ENCODE measurements at regions not wholly inside any gene's neighbourhood (a gene's known extent, or its start where the extent isn't known, plus 50 kb on each side); places are given as distances from the start of the nearest gene placed in this dataset.

- H3K36me3 ChIP-seq (ENCODE audit: control insufficient read depth, low read length), result no peaks in the 10 kb centered on the region
- no peaks in the 10 kb centered on the region for H3K9me2 ChIP-seq (replicated peaks; ENCODE audit: control insufficient read depth, low read length)
- TF ChIP-seq CTCF (IDR thresholded peaks at IDR 0.05; ENCODE audit: low read depth, low read length, poor library complexity, severe bottlenecking), result no peak
- no peak for TF ChIP-seq EZH2phosphoT487 (IDR thresholded peaks at IDR 0.05; ENCODE audit: borderline replicate concordance, low read length)
- H3K9me3 ChIP-seq (ENCODE audit: control insufficient read depth, insufficient read depth, low read length), result no peaks in the 10 kb centered on the region; the same call in 1 of the 2 replicates
- no peak overlapping the region for H3K4me3 ChIP-seq (ENCODE audit: low read length)
- no peaks in the 10 kb centered on the region for H3K79me2 ChIP-seq (ENCODE audit: control insufficient read depth, low read length)
- H3K4me2 ChIP-seq (ENCODE audit: low read length), result no peak overlapping the region
- no peaks in the 10 kb centered on the region for H4K20me1 ChIP-seq (ENCODE audit: control insufficient read depth, insufficient read depth, low read depth, low read length)
- no peaks in the 10 kb centered on the region for H3F3A ChIP-seq (ENCODE audit: control insufficient read depth, insufficient read depth)
- no peaks in the 10 kb centered on the region for H3K4me1 ChIP-seq (ENCODE audit: control insufficient read depth, low read length)
- H3K27ac ChIP-seq (ENCODE audit: low read depth, low read length), result no peak overlapping the region
- no peaks in the 10 kb centered on the region for H3K27me3 ChIP-seq (ENCODE audit: control insufficient read depth, low read length)
Observed at GRCh38 chr13:89514534-89515312, 1832.8 kb upstream of the MIR17HG start.

- no peaks in the 10 kb centered on the region for H3K79me2 ChIP-seq (ENCODE audit: control insufficient read depth, low read length)
- TF ChIP-seq EZH2phosphoT487 (IDR thresholded peaks at IDR 0.05; ENCODE audit: borderline replicate concordance, low read length), result no peak
- TF ChIP-seq CTCF (IDR thresholded peaks at IDR 0.05; ENCODE audit: low read depth, low read length, poor library complexity, severe bottlenecking), result no peak
- H4K20me1 ChIP-seq (ENCODE audit: control insufficient read depth, insufficient read depth, low read depth, low read length), result no peaks in the 10 kb centered on the region
- H3K9me3 ChIP-seq (ENCODE audit: control insufficient read depth, insufficient read depth, low read length), result no peaks in the 10 kb centered on the region; the same call in 1 of the 2 replicates
- H3K4me1 ChIP-seq (ENCODE audit: control insufficient read depth, low read length), result no peaks in the 10 kb centered on the region
- H3K4me3 ChIP-seq (ENCODE audit: low read length), result no peak overlapping the region
- H3K4me2 ChIP-seq (ENCODE audit: low read length), result no peak overlapping the region
- H3K27ac ChIP-seq (ENCODE audit: low read depth, low read length), result no peak overlapping the region
- H3K9me2 ChIP-seq (replicated peaks; ENCODE audit: control insufficient read depth, low read length), result no peaks in the 10 kb centered on the region
- H3F3A ChIP-seq (ENCODE audit: control insufficient read depth, insufficient read depth), result no peaks in the 10 kb centered on the region
- no peaks in the 10 kb centered on the region for H3K36me3 ChIP-seq (ENCODE audit: control insufficient read depth, low read length)
- no peaks in the 10 kb centered on the region for H3K27me3 ChIP-seq (ENCODE audit: control insufficient read depth, low read length)
Observed at GRCh38 chr13:89515948-89516347, 1831.5 kb upstream of the MIR17HG start.

- Histone ChIP-seq H3K36me3 (ENCODE audit: control insufficient read depth, low read length) (no peaks in the 10 kb centered on the region), H3K4me3 (ENCODE audit: low read length) (no peak overlapping the region), H3K4me1 (ENCODE audit: control insufficient read depth, low read length) (no peaks in the 10 kb centered on the region), H3F3A (ENCODE audit: control insufficient read depth, insufficient read depth) (no peaks in the 10 kb centered on the region), H3K79me2 (ENCODE audit: control insufficient read depth, low read length) (no peaks in the 10 kb centered on the region), H3K27ac (ENCODE audit: low read depth, low read length) (no peak overlapping the region), H3K9me3 (ENCODE audit: control insufficient read depth, insufficient read depth, low read length) (no peaks in the 10 kb centered on the region), H4K20me1 (ENCODE audit: control insufficient read depth, insufficient read depth, low read depth, low read length) (no peaks in the 10 kb centered on the region), H3K9me2 (replicated peaks; ENCODE audit: control insufficient read depth, low read length) (no peaks in the 10 kb centered on the region), H3K27me3 (ENCODE audit: control insufficient read depth, low read length) (no peaks in the 10 kb centered on the region), H3K4me2 (ENCODE audit: low read length) (no peak overlapping the region)
- TF ChIP-seq CTCF (IDR thresholded peaks at IDR 0.05; ENCODE audit: low read depth, low read length, poor library complexity, severe bottlenecking) (no peak), EZH2phosphoT487 (IDR thresholded peaks at IDR 0.05; ENCODE audit: borderline replicate concordance, low read length) (no peak)
Observed at GRCh38 chr13:89518289-89519077, 1829.0 kb upstream of the MIR17HG start.
